Stimulated activated memory B cell treated with anti-CD40 and anti-IgM and Interleukin-4, amounts not matched to agents 10 μg/mL and 1 μg/mL and 100 μg/mL, for 72 hours (primary cell): ENCODE measurements at regions not wholly inside any gene's neighbourhood (a gene's known extent, or its start where the extent isn't known, plus 50 kb on each side); places are given as distances from the start of the nearest gene placed in this dataset.

ENCODE experiments used
- ATAC-seq: fragments of 150-1000 bp; cut with Tn5 transposase; 2 replicates; pipeline ENCODE4 v1.10.0; 2021
- H3K27ac Mint-ChIP-seq: one replicate; pipeline ENCODE4 v1.8.0; 2022; ENCODE audit warnings: mild to moderate bottlenecking, mixed read lengths
- H3K27me3 Mint-ChIP-seq: one replicate; pipeline ENCODE4 v1.8.0; 2022; ENCODE audit warnings: mixed read lengths
- H3K36me3 Mint-ChIP-seq: one replicate; pipeline ENCODE4 v1.8.0; 2022; ENCODE audit warnings: mixed read lengths
- H3K4me1 Mint-ChIP-seq: one replicate; pipeline ENCODE4 v1.8.0; 2022; ENCODE audit warnings: mixed read lengths
- H3K4me3 Mint-ChIP-seq: one replicate; pipeline ENCODE4 v1.8.0; 2022; ENCODE audit warnings: mild to moderate bottlenecking, moderate library complexity, mixed read lengths
- H3K9me3 Mint-ChIP-seq: one replicate; pipeline ENCODE4 v1.8.0; 2022; ENCODE audit warnings: mixed read lengths

GRCh38 chr5:33049842-33050241, 338.7 kb downstream of the NPR3 start:
- no peak overlapping the region for H3K4me3 Mint-ChIP-seq
- no peak overlapping the region for H3K27ac Mint-ChIP-seq
- H3K9me3 Mint-ChIP-seq: peaks cover 6% of the 10 kb centered on the region
- no peaks in the 10 kb centered on the region for H3K27me3 Mint-ChIP-seq
- ATAC-seq: no peak
- no peaks in the 10 kb centered on the region for H3K36me3 Mint-ChIP-seq
- H3K4me1 Mint-ChIP-seq: no peaks in the 10 kb centered on the region

GRCh38 chr5:33059081-33059480, 348.0 kb downstream of the NPR3 start:
- no peak for ATAC-seq
- Mint-ChIP-seq H3K27ac (no peak overlapping the region), H3K9me3 (peaks cover 8% of the 10 kb centered on the region), H3K36me3 (no peaks in the 10 kb centered on the region), H3K4me1 (no peaks in the 10 kb centered on the region), H3K4me3 (no peak overlapping the region), H3K27me3 (no peaks in the 10 kb centered on the region)

DNA sequence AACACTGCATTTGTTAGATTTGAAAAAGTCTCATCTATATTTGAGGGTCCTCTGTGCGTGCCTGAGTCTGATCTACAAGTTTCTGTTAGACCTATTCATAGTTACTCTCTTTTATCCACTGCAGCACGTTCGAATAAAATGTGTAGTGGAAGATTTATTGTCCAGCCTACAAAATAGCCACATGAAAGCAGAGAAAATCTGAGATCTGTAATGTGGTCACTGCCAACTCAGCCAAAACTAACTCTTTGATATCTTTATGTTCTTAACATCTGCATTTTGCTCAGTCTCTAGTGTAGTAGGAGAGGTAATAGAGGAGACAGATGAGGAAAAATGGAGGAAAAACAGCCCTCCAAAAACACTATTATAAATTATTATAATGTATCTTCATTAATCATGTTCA, 354.0 kb downstream of the NPR3 start:
- no peak for ATAC-seq
- Mint-ChIP-seq H3K4me1 (no peaks in the 10 kb centered on the region), H3K36me3 (no peaks in the 10 kb centered on the region), H3K4me3 (no peak overlapping the region), H3K9me3 (no peaks in the 10 kb centered on the region), H3K27me3 (no peaks in the 10 kb centered on the region), H3K27ac (no peak overlapping the region)

DNA sequence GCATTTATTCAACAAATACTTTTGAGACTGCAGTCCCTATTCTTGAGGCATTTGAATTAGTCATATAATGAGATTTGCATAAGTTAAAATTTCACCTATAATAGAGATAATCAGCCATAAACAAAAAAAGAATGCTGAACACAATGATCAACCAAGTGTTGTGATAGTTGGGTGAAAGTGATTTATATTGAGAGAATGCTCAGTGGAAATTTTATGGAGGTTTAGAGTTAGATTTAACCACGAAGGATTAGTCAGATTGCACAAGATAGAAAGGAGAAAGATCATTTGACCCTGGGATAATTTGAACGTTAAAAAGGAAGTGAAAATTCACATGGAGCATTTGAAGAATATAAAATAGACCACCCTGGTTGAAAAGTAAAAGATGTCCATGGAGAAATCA, 356.2 kb downstream of the NPR3 start:
- Mint-ChIP-seq H3K27me3 (no peaks in the 10 kb centered on the region), H3K27ac (no peak overlapping the region), H3K36me3 (no peaks in the 10 kb centered on the region), H3K4me1 (no peaks in the 10 kb centered on the region), H3K4me3 (no peak overlapping the region), H3K9me3 (no peaks in the 10 kb centered on the region)
- no peak for ATAC-seq

DNA sequence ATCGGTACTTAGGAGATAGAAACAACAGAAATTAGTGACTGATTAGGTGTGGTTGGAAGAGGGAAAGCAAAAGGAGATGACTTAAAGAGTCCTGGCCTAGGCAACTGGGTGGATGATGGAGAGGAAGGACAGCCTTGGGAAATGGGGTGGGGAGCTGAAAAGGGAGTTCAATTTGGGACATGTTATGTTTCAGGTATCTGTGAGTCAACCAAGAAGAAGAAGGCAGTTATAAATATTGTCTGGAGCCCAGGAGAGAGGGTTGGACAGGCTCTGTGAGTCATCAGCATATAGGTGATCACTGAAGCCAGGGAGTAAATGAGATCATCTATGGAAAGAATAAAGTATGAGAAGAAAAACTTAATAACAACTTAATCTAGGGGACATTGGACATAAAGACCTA, 357.7 kb downstream of the NPR3 start:
- Mint-ChIP-seq H3K4me3 (no peak overlapping the region), H3K4me1 (no peaks in the 10 kb centered on the region), H3K27ac (no peak overlapping the region), H3K36me3 (no peaks in the 10 kb centered on the region), H3K27me3 (no peaks in the 10 kb centered on the region), H3K9me3 (peaks cover 2% of the 10 kb centered on the region)
- no peak for ATAC-seq

- no peaks in the 10 kb centered on the region for H3K27me3 Mint-ChIP-seq
- no peak for ATAC-seq
- no peak overlapping the region for H3K27ac Mint-ChIP-seq
- H3K36me3 Mint-ChIP-seq: no peaks in the 10 kb centered on the region
- H3K4me3 Mint-ChIP-seq: no peak overlapping the region
- H3K4me1 Mint-ChIP-seq: no peaks in the 10 kb centered on the region
- peaks cover 2% of the 10 kb centered on the region for H3K9me3 Mint-ChIP-seq
These were observed 361.2 kb downstream of the NPR3 start for GRCh38 chr5:33072296-33072695.

GRCh38 chr5:33072726-33073125, 361.6 kb downstream of the NPR3 start:
- no peak for ATAC-seq
- H3K4me1 Mint-ChIP-seq: no peaks in the 10 kb centered on the region
- H3K36me3 Mint-ChIP-seq: no peaks in the 10 kb centered on the region
- no peaks in the 10 kb centered on the region for H3K27me3 Mint-ChIP-seq
- H3K4me3 Mint-ChIP-seq: no peak overlapping the region
- no peak overlapping the region for H3K27ac Mint-ChIP-seq
- H3K9me3 Mint-ChIP-seq: peaks cover 2% of the 10 kb centered on the region

GRCh38 chr5:33073881-33074327, 362.8 kb downstream of the NPR3 start:
- Mint-ChIP-seq H3K9me3 (peaks cover 2% of the 10 kb centered on the region), H3K36me3 (no peaks in the 10 kb centered on the region), H3K27me3 (no peaks in the 10 kb centered on the region), H3K4me3 (no peak overlapping the region), H3K27ac (no peak overlapping the region), H3K4me1 (no peaks in the 10 kb centered on the region)
- ATAC-seq: no peak

GRCh38 chr5:33074548-33074947, 363.4 kb downstream of the NPR3 start:
- Mint-ChIP-seq H3K27me3 (no peaks in the 10 kb centered on the region), H3K4me1 (no peaks in the 10 kb centered on the region), H3K4me3 (no peak overlapping the region), H3K36me3 (no peaks in the 10 kb centered on the region), H3K9me3 (peaks cover 2% of the 10 kb centered on the region), H3K27ac (no peak overlapping the region)
- ATAC-seq: no peak

- H3K4me3 Mint-ChIP-seq: no peak overlapping the region
- H3K36me3 Mint-ChIP-seq: no peaks in the 10 kb centered on the region
- no peak overlapping the region for H3K27ac Mint-ChIP-seq
- no peaks in the 10 kb centered on the region for H3K27me3 Mint-ChIP-seq
- no peaks in the 10 kb centered on the region for H3K4me1 Mint-ChIP-seq
- ATAC-seq: no peak
- peaks cover 2% of the 10 kb centered on the region for H3K9me3 Mint-ChIP-seq
These were observed 364.6 kb downstream of the NPR3 start for GRCh38 chr5:33075731-33076130.

DNA sequence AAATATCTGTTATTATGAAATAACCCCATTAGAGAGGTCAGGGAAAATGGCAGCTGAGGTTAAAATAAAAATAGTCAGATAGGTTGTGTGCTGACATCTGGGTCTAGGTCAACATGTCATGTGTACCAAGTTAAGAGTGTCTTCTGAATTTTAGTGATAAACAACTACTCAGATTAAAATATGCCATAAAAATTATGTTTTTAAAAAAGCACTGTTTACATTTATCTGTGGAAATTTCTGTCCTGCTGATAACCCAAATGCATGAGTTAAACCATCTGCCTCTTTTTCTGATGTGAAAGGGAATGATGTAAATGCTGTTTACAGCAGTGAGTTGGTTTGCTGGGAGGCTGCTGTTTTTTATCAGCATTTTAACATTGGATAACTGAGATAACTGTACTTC, 361.2 kb upstream of the TARS1 start:
- no peak overlapping the region for H3K27ac Mint-ChIP-seq
- no peak for ATAC-seq
- no peaks in the 10 kb centered on the region for H3K4me1 Mint-ChIP-seq
- H3K9me3 Mint-ChIP-seq: no peaks in the 10 kb centered on the region
- no peaks in the 10 kb centered on the region for H3K36me3 Mint-ChIP-seq
- H3K4me3 Mint-ChIP-seq: no peak overlapping the region
- H3K27me3 Mint-ChIP-seq: no peaks in the 10 kb centered on the region

DNA sequence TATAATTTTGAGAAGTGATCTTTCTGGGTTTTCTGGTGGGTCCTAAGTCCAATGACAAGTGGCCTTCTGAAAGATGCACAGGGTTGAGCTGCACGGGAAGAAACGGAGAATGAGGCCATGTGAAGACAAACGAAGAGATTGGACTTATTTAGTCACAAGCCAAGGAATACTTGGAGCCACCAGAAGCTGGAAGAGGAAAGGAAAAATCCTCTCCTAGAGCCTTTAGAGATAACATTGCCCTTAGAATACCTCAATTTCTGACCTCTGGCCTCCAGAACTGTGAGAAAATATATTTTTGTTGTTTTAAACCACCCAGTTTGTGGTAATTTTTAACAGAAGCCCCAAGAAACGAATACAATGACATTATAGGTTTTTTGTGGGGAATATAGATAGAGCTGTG, 360.5 kb upstream of the TARS1 start:
- no peak for ATAC-seq
- H3K27me3 Mint-ChIP-seq: no peaks in the 10 kb centered on the region
- no peak overlapping the region for H3K27ac Mint-ChIP-seq
- H3K9me3 Mint-ChIP-seq: no peaks in the 10 kb centered on the region
- no peak overlapping the region for H3K4me3 Mint-ChIP-seq
- no peaks in the 10 kb centered on the region for H3K36me3 Mint-ChIP-seq
- no peaks in the 10 kb centered on the region for H3K4me1 Mint-ChIP-seq

DNA sequence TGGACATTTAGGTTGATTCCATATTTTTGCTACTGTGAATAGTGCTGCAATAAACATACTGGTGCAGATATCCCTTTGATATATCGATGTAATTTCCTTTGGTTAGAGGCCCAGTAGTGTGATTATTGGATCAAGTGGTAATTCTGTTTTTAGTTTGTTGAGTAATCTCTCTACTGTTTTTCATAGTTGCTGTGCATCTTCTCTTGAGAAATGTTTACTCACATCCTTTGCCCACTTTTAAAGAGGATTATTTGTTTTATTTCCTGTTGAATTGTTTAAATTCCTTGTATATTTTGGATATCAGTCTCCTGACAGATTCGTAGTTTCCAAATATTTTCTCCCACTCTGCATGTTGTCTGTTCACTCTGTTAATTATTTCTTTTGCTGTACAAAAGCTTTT, 352.6 kb upstream of the TARS1 start:
- Mint-ChIP-seq H3K36me3 (no peaks in the 10 kb centered on the region), H3K27me3 (no peaks in the 10 kb centered on the region), H3K4me1 (no peaks in the 10 kb centered on the region), H3K4me3 (no peak overlapping the region), H3K9me3 (peaks cover 3% of the 10 kb centered on the region), H3K27ac (no peak overlapping the region)
- no peak for ATAC-seq

GRCh38 chr5:33091571-33092363, 349.0 kb upstream of the TARS1 start:
- Mint-ChIP-seq H3K4me3 (no peak overlapping the region), H3K36me3 (no peaks in the 10 kb centered on the region), H3K4me1 (no peaks in the 10 kb centered on the region), H3K27me3 (no peaks in the 10 kb centered on the region), H3K9me3 (peaks cover 5% of the 10 kb centered on the region), H3K27ac (no peak overlapping the region)
- ATAC-seq: no peak

DNA sequence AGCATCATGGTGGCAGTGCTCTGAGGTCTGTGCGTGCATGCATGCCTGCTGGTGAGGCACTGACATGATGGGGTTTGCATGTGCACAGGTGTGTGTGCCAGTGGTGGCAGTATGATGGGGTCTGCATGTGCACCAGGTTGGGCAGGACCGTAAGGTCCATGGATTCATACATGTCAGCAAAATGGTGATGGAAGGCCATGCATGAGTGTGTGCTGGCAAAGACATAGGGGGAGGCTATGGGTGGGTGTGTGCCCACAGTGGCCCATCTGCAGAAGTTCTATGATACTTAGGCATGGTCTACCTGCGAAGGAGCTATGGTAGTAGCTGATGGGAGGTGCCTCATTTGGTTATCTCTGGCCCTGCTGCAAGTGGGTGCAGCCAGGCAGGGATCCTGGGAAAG, 348.0 kb upstream of the TARS1 start:
- Mint-ChIP-seq H3K27me3 (no peaks in the 10 kb centered on the region), H3K4me3 (no peak overlapping the region), H3K9me3 (peaks cover 4% of the 10 kb centered on the region), H3K27ac (no peak overlapping the region), H3K4me1 (no peaks in the 10 kb centered on the region), H3K36me3 (no peaks in the 10 kb centered on the region)
- ATAC-seq: peak; percentile 51

GRCh38 chr5:33102551-33102950, 338.2 kb upstream of the TARS1 start:
- Mint-ChIP-seq H3K36me3 (no peaks in the 10 kb centered on the region), H3K27me3 (no peaks in the 10 kb centered on the region), H3K4me1 (no peaks in the 10 kb centered on the region), H3K9me3 (peaks cover 24% of the 10 kb centered on the region), H3K27ac (no peak overlapping the region), H3K4me3 (no peak overlapping the region)
- no peak for ATAC-seq
